WTC11 (cell line): ENCODE measurements at regions not wholly inside any gene's neighbourhood (a gene's known extent, or its start where the extent isn't known, plus 50 kb on each side); places are given as distances from the start of the nearest gene placed in this dataset.

Experiments used
- ATAC-seq: fragments of 200-7000 bp; cut with Tn5 transposase; 2 replicates; pipeline ENCODE4 v1.10.0; 2021; ENCODE audit warnings: mild to moderate bottlenecking, moderate library complexity
- CTCF ChIA-PET: fragments of 300-600 bp; sonication (Branson Sonifier 250); formaldehyde crosslinking; loops from one replicate; lab custom pipeline; 2021; ENCODE audit warnings: antibody characterized with exemption; lab: Charles Lee
- POLR2A ChIA-PET: fragments of 350-600 bp; sonication (Branson Sonifier 250); formaldehyde crosslinking; loops from one replicate; lab custom pipeline; 2021; ENCODE audit warnings: antibody characterized with exemption; lab: Charles Lee
- DNase-seq: peaks from one replicate; pipeline ENCODE4 v3.0.0; 2021; ENCODE audit warnings: low spot score
- H3K27ac Mint-ChIP-seq: 2 replicates; pipeline ENCODE4 v1.8.0; 2021; ENCODE audit warnings: mixed read lengths
- H3K27me3 Mint-ChIP-seq: 2 replicates; pipeline ENCODE4 v1.8.0; 2021; ENCODE audit warnings: low read depth, mild to moderate bottlenecking, moderate library complexity, mixed read lengths
- H3K36me3 Mint-ChIP-seq: 2 replicates; pipeline ENCODE4 v1.8.0; 2021; ENCODE audit warnings: mixed read lengths
- H3K4me1 Mint-ChIP-seq: 2 replicates; pipeline ENCODE4 v1.8.0; 2022; ENCODE audit warnings: mixed read lengths
- H3K4me3 Mint-ChIP-seq: 2 replicates; pipeline ENCODE4 v1.8.0; 2021; ENCODE audit warnings: mild to moderate bottlenecking, moderate library complexity, mixed read lengths
- H3K9me3 Mint-ChIP-seq: 2 replicates; pipeline ENCODE4 v1.8.0; 2021; ENCODE audit warnings: mixed read lengths
- ATF1 ChIP-seq: sonication (generic); formaldehyde crosslinking; IDR thresholded peaks from 2 replicates; pipeline ENCODE4 v1.8.1; 2023; ENCODE audit warnings: mild to moderate bottlenecking, moderate library complexity, missing genetic modification reagents
- FOXK1 ChIP-seq: sonication (generic); formaldehyde crosslinking; IDR thresholded peaks from 2 replicates; pipeline ENCODE4 v1.8.0; 2022; ENCODE audit warnings: mild to moderate bottlenecking, moderate library complexity, missing genetic modification reagents
- GABPB1 ChIP-seq: sonication (generic); formaldehyde crosslinking; IDR thresholded peaks from 2 replicates; pipeline ENCODE4 v1.8.1; 2023; ENCODE audit warnings: mild to moderate bottlenecking, missing genetic modification reagents
- GTF2I ChIP-seq: fragments of 250-450 bp; sonication (Bioruptor Pico); conservative IDR thresholded peaks from 2 replicates; pipeline ENCODE4 v1.4.0; 2021; ENCODE audit warnings: mild to moderate bottlenecking
- JAZF1 ChIP-seq: fragments of 250-450 bp; sonication (Bioruptor Pico); IDR thresholded peaks from 2 replicates; pipeline ENCODE4 v1.9.0; 2021; ENCODE audit warnings: moderate library complexity, mild to moderate bottlenecking, inconsistent platforms
- JUN ChIP-seq: sonication (generic); formaldehyde crosslinking; IDR thresholded peaks from 2 replicates; pipeline ENCODE4 v1.8.0; 2023; ENCODE audit warnings: mild to moderate bottlenecking, missing genetic modification reagents
- NFATC4 ChIP-seq: fragments of 250-450 bp; sonication (Bioruptor Pico); IDR thresholded peaks from 2 replicates; pipeline ENCODE4 v1.9.0; 2021; ENCODE audit warnings: mild to moderate bottlenecking
- NR1H2 ChIP-seq: sonication (generic); formaldehyde crosslinking; IDR thresholded peaks from 2 replicates; pipeline ENCODE4 v1.9.0; 2021; ENCODE audit warnings: mild to moderate bottlenecking, moderate library complexity, missing genetic modification reagents
- RORB ChIP-seq: fragments of 250-450 bp; sonication (Bioruptor Pico); IDR thresholded peaks from 2 replicates; pipeline ENCODE4 v1.9.0; 2021; ENCODE audit warnings: mild to moderate bottlenecking
- SP1 ChIP-seq: sonication (generic); formaldehyde crosslinking; conservative IDR thresholded peaks from 2 replicates; pipeline ENCODE4 v1.8.1; 2022; ENCODE audit warnings: missing genetic modification reagents
- ZBTB21 ChIP-seq: sonication (generic); formaldehyde crosslinking; IDR thresholded peaks from 2 replicates; pipeline ENCODE4 v1.8.1; 2023; ENCODE audit warnings: mild to moderate bottlenecking, missing genetic modification reagents, borderline replicate concordance
- ZNF121 ChIP-seq: sonication (generic); formaldehyde crosslinking; IDR thresholded peaks from 2 replicates; pipeline ENCODE4 v1.8.0; 2023; ENCODE audit warnings: missing genetic modification reagents
- ZNF281 ChIP-seq: sonication (generic); formaldehyde crosslinking; IDR thresholded peaks from 2 replicates; pipeline ENCODE4 v1.8.0; 2023; ENCODE audit warnings: mild to moderate bottlenecking, missing genetic modification reagents
- TF ChIP-seq, protein P1 (sequence below): fragments of 250-450 bp; sonication (Bioruptor Pico); IDR thresholded peaks from 2 replicates; pipeline ENCODE4 v2.1.2; 2022; ENCODE audit warnings: mild to moderate bottlenecking, moderate library complexity
- TF ChIP-seq, protein P2 (sequence below): sonication (generic); formaldehyde crosslinking; IDR thresholded peaks from 2 replicates; pipeline ENCODE4 v1.8.1; 2022; ENCODE audit warnings: mild to moderate bottlenecking, missing genetic modification reagents, moderate library complexity, borderline replicate concordance
- TF ChIP-seq, protein P3 (sequence below): sonication (generic); formaldehyde crosslinking; IDR thresholded peaks from 2 replicates; pipeline ENCODE4 v1.8.1; 2023; ENCODE audit warnings: mild to moderate bottlenecking, missing genetic modification reagents, moderate library complexity

DNA sequence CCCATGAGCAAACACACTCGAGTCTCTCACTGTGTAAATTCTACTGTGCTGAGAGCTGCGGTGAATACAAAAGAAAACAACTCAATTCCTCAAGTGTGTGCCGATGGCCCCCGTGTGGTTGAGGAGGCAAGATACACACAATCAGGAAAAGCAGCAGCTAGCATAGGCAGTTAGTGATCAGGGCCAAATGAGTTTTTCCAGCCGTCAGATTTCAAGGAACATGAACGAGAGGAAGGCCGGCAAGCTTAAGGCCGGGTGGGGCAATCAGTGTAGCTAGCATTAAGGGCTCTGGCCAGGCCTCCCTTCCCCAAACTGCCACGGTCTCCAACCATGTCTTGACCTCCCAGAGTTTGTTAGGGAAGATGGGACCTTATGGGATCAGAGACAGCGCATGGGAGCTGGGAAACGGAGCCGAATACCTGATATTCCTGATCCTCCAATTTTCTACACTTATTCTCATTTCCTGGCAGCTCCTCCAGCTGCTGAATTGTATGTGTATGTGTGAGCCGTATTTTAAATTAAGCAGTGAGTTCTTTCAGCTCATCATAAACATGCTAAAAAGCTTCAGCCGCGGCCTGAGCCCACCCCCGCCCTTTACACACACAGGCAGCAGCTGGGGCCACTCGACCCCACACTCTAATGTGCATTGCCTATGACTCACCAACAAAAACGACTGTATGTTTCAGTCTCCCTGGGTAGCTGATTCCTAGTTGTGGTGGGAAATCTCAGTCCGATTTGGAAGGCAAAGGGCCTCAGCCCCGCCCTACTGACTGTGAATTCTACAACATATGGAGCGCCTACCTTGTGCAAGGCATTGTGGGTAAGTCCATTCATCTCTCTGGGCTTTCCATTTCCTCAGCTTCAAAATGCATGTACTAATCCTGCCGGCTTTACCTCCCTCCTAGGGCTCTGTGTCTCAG is 59.9 kb downstream of the RTL9 start:
- ATAC-seq, result peak; percentile 90
- ChIA-PET CTCF (interaction anchor here (0.6 to 2.7 kb wide), 26 partner anchors 9 to 429 kb away, joined by 3 to 30 read pairs (median 4); partner anchors contain the start of gene AMMECR1), POLR2A (no interaction called here)
- H3K36me3 Mint-ChIP-seq, result no peaks in the 10 kb centered on the region
- no peak overlapping the region for H3K4me3 Mint-ChIP-seq
- DNase-seq, result peak; percentile 14
- no peak overlapping the region for H3K27ac Mint-ChIP-seq
- peaks cover 12% of the 10 kb centered on the region for H3K27me3 Mint-ChIP-seq
- H3K4me1 Mint-ChIP-seq, result peaks cover 18% of the 10 kb centered on the region
- TF ChIP-seq ZBTB21, result no peak
- no peaks in the 10 kb centered on the region for H3K9me3 Mint-ChIP-seq

GRCh38 chrX:110419512-110419911 is 60.9 kb downstream of the RTL9 start:
- TF ChIP-seq ATF1 (CRISPR knock-in tag), result no peak
- TF ChIP-seq, protein P1, sequence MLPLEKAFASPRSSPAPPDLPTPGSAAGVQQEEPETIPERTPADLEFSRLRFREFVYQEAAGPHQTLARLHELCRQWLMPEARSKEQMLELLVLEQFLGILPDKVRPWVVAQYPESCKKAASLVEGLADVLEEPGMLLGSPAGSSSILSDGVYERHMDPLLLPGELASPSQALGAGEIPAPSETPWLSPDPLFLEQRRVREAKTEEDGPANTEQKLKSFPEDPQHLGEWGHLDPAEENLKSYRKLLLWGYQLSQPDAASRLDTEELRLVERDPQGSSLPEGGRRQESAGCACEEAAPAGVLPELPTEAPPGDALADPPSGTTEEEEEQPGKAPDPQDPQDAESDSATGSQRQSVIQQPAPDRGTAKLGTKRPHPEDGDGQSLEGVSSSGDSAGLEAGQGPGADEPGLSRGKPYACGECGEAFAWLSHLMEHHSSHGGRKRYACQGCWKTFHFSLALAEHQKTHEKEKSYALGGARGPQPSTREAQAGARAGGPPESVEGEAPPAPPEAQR (CRISPR knock-in tag), result no peak
- TF ChIP-seq, protein P2, sequence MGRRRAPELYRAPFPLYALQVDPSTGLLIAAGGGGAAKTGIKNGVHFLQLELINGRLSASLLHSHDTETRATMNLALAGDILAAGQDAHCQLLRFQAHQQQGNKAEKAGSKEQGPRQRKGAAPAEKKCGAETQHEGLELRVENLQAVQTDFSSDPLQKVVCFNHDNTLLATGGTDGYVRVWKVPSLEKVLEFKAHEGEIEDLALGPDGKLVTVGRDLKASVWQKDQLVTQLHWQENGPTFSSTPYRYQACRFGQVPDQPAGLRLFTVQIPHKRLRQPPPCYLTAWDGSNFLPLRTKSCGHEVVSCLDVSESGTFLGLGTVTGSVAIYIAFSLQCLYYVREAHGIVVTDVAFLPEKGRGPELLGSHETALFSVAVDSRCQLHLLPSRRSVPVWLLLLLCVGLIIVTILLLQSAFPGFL (CRISPR knock-in tag), result no peak
- TF ChIP-seq SP1 (CRISPR knock-in tag), result no peak
- no peak for TF ChIP-seq FOXK1 (CRISPR knock-in tag)
- no peak for TF ChIP-seq RORB
- no peak for TF ChIP-seq GABPB1 (CRISPR knock-in tag)
- TF ChIP-seq ZNF121 (CRISPR knock-in tag), result no peak
- TF ChIP-seq JAZF1, result no peak
- DNase-seq (no peak), ATAC-seq (no peak)
- Mint-ChIP-seq H3K9me3 (no peaks in the 10 kb centered on the region), H3K27me3 (peaks cover 12% of the 10 kb centered on the region), H3K4me1 (peaks cover 18% of the 10 kb centered on the region), H3K36me3 (no peaks in the 10 kb centered on the region), H3K4me3 (no peak overlapping the region), H3K27ac (no peak overlapping the region)
- ChIA-PET CTCF (interaction anchor here (1.0 to 2.7 kb wide), 10 partner anchors 9 to 428 kb away, joined by 3 to 30 read pairs (median 12); no protein-coding TSS in a partner anchor), POLR2A (no interaction called here)

- peaks cover 27% of the 10 kb centered on the region for H3K4me1 Mint-ChIP-seq
- H3K36me3 Mint-ChIP-seq, result no peaks in the 10 kb centered on the region
- peak; percentile 19; the same call in 1 of the 2 replicates for ATAC-seq
- no peak for DNase-seq
- H3K27me3 Mint-ChIP-seq, result peaks cover 12% of the 10 kb centered on the region
- POLR2A ChIA-PET, result no interaction called here
- TF ChIP-seq NFATC4 (CRISPR knock-in tag) (no peak), JUN (CRISPR knock-in tag) (no peak), GTF2I (CRISPR knock-in tag) (no peak), ZNF281 (CRISPR knock-in tag) (no peak), NR1H2 (CRISPR knock-in tag) (no peak)
- TF ChIP-seq, protein P3, sequence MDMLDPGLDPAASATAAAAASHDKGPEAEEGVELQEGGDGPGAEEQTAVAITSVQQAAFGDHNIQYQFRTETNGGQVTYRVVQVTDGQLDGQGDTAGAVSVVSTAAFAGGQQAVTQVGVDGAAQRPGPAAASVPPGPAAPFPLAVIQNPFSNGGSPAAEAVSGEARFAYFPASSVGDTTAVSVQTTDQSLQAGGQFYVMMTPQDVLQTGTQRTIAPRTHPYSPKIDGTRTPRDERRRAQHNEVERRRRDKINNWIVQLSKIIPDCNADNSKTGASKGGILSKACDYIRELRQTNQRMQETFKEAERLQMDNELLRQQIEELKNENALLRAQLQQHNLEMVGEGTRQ, result no peak
- H3K27ac Mint-ChIP-seq, result no peak overlapping the region
- CTCF ChIA-PET, result interaction anchor here (2.7 kb wide), 1 partner anchor 274 kb away, joined by 27 read pairs; no protein-coding TSS in a partner anchor
- H3K9me3 Mint-ChIP-seq, result no peaks in the 10 kb centered on the region
- H3K4me3 Mint-ChIP-seq, result no peak overlapping the region
Measured at GRCh38 chrX:110420771-110421499, 62.3 kb downstream of the RTL9 start.
